GM08714 (cell line): ENCODE measurements at regions not wholly inside any gene's neighbourhood (a gene's known extent, or its start where the extent isn't known, plus 50 kb on each side); places are given as distances from the start of the nearest gene placed in this dataset.
"Not testable (repeated sequence)": the region's sequence is repeated elsewhere in the genome, so short reads cannot be mapped to it uniquely, and the experiment has no call there.

ENCODE experiments used
- H3K4me3 ChIP-seq: fragments of 200-500 bp; sonication (Bioruptor generic); 2 replicates; pipeline ENCODE4 v1.5.1; 2014; ENCODE audit warnings: mild to moderate bottlenecking, low read length, inconsistent platforms
- ZNF274 ChIP-seq: IDR thresholded peaks from 2 replicates; pipeline ENCODE4 v1.6.1; 2012; ENCODE audit warnings: mild to moderate bottlenecking, low read depth, low read length

DNA sequence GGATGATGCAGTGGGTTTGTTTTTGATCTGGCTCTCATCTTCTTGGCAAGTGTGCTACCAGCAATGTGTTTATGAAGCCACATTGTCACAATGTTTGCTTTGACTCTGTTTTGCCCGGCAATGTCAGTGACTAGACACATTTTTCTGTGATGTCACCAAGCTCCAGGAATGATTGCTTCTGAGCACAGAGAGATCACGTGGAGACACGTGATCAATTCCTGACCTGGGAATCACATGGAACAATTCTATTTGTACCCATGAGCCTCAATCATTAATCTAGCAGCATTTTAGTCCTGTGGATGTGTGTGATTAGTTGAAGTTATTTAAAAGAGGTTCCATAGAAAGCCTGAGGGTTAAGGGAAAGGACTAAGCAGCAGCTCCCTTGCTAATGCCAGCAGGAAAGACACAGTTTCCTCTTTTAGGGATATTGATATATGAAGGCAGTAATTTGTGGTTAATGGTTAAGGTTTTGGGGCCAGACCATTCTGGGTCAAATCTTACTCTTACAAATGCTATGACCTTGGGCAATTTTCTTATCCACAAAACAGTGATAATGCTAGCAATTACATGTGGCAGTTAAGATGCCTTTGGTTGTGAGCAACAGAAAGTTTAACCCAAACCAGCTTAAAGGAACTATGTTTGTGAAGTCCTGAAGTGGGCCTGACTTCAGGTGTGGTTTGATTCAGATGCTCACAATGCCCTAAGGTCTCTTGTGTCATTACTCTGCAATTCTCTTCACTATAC is 59.0 kb downstream of the FASLG start:
- TF ChIP-seq ZNF274: no peak
- H3K4me3 ChIP-seq: no peak overlapping the region

GRCh38 chr1:172719066-172719627 is 60.2 kb downstream of the FASLG start:
- no peak overlapping the region for H3K4me3 ChIP-seq
- no peak for TF ChIP-seq ZNF274

DNA sequence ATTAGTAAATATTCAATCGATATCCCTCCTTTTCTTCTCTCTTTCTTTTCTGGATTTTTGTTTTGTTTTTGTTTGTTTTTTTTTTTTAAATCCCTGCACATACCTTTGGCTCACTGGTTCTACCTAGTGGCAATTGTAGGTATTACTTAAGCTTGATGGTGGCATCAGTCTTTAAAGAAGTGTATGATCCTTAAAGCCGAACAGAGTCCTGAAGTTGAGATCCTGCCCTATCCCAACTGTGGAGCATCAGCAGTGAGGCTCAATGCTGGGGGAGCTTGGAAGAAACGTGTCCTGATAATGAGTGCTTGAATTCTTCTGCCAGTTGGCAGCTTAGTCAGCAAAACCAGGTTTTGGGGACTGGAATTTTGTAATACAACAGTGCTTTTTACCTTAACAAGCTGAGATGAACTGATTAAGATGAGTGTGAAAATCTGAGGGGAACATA is 60.8 kb downstream of the FASLG start:
- no peak for TF ChIP-seq ZNF274
- H3K4me3 ChIP-seq: no peak overlapping the region

- TF ChIP-seq ZNF274: no peak
- no peak overlapping the region for H3K4me3 ChIP-seq
These were observed 61.4 kb downstream of the FASLG start for GRCh38 chr1:172720339-172720738.

DNA sequence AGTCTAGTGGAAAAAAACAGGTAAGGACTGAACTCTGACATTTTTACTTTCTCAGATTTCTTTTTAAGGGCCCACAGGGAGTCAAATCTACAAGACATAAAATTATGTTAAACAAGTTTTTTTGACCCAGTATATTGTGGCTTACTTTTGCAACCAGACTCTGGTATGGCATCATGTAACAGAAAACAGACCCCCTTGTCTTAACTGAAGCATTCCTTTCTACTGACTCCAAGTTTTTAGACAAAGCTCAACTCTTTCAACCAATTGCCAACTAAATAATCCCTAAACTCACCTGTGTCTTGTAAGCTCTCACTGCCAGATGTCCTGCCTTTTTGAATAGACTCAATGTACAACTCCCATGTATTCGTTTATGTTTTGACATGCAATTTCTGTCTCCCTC is 64.3 kb downstream of the FASLG start:
- H3K4me3 ChIP-seq: no peak overlapping the region
- TF ChIP-seq ZNF274: no peak

DNA sequence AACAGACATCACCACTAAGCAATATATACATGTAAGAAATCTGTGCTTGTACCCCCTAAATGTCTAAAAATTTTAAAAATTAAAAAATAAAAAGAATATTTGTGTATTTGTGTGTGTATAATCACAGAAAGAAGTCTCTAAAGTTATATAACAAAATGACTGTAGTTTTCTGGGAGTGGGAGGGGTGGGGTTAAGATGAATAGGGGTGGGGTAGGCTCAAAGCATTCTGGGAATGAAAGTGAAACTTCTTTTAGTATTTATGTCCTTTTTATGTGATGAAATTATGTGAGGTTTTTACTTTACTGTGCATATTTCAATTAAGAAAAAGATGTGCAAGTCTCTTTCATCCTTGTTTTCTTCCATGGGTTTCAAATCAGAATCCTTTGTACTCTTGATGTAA is 65.3 kb downstream of the FASLG start:
- no peak overlapping the region for H3K4me3 ChIP-seq
- no peak for TF ChIP-seq ZNF274

GRCh38 chr1:172724765-172725613 is 66.1 kb downstream of the FASLG start:
- no peak overlapping the region for H3K4me3 ChIP-seq
- TF ChIP-seq ZNF274: no peak

DNA sequence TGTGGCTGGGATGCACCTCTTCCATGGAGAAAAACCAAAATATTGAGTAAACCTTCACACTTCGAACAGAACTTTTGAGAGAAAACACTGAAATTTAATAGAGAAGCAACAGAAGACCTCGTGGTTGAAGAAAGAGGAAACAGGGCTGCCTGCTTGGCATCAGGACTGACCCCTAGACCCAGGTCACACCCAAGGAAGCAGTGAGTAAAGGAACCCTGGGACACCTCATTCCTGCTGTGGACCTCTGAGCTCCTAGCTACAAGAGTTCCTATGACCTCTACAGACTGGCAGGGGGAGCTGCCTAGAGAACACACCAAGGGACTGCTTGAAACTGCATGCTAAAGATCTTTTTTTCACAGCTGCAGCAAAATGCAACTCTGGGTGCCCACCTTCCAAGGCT is 67.8 kb downstream of the FASLG start:
- no peak overlapping the region for H3K4me3 ChIP-seq
- TF ChIP-seq ZNF274: no peak

DNA sequence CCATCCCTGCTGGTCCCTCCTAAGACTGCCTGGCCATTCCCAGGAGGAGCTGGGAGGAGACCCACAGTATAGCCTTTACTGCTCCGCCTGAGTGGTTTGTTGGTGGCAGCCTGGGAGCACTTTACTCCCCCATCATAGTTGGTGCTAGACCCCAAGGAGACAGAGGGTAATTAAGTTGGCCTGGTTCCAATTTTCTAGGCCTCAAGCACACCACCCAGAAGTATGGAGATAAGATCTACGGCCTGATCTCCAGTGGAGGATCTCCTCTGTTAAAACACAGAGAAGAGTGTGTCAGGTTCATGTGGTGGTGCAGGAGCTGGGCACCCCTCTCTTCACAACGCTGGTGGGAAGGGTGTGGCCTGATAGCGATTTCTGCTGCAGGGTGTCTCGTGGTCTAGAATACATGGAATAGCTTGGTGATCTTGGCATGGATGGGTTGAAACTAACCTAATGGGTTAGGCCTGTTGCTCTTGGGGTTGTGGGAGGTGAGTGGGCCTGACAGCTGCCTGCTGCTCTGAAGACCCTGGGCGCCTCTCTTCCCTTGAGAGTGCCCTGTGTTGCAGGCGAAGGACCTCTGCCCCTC is 68.5 kb downstream of the FASLG start:
- no peak overlapping the region for H3K4me3 ChIP-seq

GRCh38 chr1:172727956-172728603 is 69.2 kb downstream of the FASLG start:
- no peak overlapping the region for H3K4me3 ChIP-seq
- TF ChIP-seq ZNF274: no peak

More for the DNA sequence above, 68.5 kb downstream of the FASLG start:
- no peak for TF ChIP-seq ZNF274

- H3K4me3 ChIP-seq: not testable (repeated sequence)
These were observed 69.8 kb downstream of the FASLG start for GRCh38 chr1:172728705-172729104.

DNA sequence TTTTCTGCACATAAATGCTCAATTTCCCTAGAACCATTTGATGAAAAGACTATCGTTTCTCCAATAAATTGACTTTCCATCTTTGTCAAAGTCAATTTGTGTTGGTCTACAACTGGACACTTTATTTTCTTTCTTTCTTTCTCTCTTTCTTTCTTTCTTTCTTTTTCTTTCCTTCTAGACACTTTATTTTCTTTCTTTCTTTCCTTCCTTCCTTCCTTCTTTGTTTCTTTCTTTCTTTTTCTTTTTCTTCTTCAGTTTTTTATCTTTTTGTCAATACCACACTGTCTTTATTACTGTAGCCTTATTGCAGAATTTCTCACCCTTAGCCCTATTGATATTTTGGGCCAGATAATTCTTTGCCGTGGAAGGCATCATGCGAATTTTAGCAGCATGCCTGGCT is 73.5 kb downstream of the FASLG start:
- TF ChIP-seq ZNF274: no peak
- no peak overlapping the region for H3K4me3 ChIP-seq

DNA sequence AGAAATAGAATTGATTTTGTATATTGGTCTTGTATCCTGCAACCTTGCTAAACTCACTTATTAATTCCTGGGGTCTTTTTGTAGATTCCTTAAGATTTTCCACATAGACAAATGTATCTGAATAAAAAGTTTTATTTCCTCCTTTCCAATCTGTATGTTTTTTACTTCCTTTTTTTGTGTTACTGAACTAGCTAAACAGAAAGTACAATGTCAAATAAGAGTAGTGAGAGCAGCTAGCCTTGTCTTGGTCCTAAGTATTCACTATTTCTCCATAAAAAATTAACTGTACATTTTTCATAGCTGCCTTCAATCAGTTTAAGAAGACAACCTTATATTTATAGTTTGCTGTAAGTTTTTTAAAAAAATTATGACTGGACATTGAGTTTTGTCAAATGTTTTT is 74.9 kb downstream of the FASLG start:
- TF ChIP-seq ZNF274: no peak
- H3K4me3 ChIP-seq: no peak overlapping the region

- H3K4me3 ChIP-seq: no peak overlapping the region
- TF ChIP-seq ZNF274: no peak
These were observed 79.5 kb downstream of the FASLG start for GRCh38 chr1:172738389-172738788.
